IPS-NIHi7 (cell line): ENCODE measurements at regions not wholly inside any gene's neighbourhood (a gene's known extent, or its start where the extent isn't known, plus 50 kb on each side); places are given as distances from the start of the nearest gene placed in this dataset.
"Not testable (repeated sequence)": the region's sequence is repeated elsewhere in the genome, so short reads cannot be mapped to it uniquely, and the experiment has no call there.

ENCODE experiments used
- DNase-seq: peaks from one replicate; pipeline ENCODE4 v3.0.0; 2012; ENCODE audit warnings: mixed read lengths; ENCODE audit errors: extremely low spot score

- DNase-seq = no peak
Observed at GRCh38 chr2:125216321-125216720, 1191.2 kb downstream of the CNTNAP5 start.

- DNase-seq = no peak
Observed at GRCh38 chr2:125224188-125224587, 1199.1 kb downstream of the CNTNAP5 start.

- DNase-seq = peak; percentile 40
Observed at GRCh38 chr2:125224830-125225229, 1199.7 kb downstream of the CNTNAP5 start.

GRCh38 chr2:125227843-125228392 lies 1202.8 kb downstream of the CNTNAP5 start:
- DNase-seq = peak; percentile 13

- no peak for DNase-seq
Observed at GRCh38 chr2:125240870-125241269, 1215.8 kb downstream of the CNTNAP5 start.

- no peak for DNase-seq
Observed at GRCh38 chr2:125243074-125243473, 1218.0 kb downstream of the CNTNAP5 start.

- DNase-seq = no peak
Observed at GRCh38 chr2:125254010-125254409, 1228.9 kb downstream of the CNTNAP5 start.

DNA sequence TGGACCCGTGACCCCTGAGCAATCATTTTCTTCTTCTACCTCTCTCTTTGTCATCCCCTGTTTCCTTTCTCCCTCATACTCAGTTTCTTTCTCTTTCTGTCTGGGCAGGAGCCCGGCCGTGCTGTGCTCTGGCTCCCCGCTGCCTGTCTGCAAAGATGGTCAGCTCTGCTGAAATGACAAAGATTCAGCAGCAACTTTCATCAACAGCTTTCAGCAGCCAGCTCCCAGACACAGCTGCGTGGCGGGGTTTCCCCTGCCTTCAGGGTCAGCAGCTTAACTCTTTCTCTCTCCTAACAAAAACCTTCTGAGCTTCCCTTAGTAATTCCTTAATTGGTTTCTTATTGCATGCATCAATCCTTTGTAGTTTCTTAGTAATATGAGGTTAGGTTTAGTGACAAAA lies 1234.4 kb downstream of the CNTNAP5 start:
- no peak for DNase-seq

DNA sequence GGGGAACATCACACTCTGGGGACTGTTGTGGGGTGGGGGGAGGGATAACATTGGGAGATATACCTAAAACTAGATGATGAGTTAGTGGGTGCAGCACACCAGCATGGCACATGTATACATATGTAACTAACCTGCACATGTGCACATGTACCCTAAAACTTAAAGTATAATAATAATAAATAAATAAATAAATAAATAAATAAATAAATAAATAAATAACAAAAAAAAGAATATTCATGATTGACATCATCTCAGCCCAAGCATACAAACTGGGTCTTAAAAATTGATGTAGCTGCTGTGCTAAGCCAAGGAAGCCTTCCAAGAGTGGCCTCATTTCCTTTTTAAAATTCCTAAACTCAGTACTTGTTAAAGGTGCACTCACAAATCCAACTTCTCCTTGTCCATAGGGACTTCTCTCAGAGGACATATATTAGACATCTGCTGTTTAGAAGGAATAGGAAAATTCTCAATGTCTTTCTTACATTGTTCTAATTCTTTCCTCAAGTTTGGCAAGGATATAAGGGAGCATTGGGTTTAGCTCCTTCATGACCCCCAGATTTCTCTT lies 1235.4 kb downstream of the CNTNAP5 start:
- DNase-seq = not testable (repeated sequence)

DNA sequence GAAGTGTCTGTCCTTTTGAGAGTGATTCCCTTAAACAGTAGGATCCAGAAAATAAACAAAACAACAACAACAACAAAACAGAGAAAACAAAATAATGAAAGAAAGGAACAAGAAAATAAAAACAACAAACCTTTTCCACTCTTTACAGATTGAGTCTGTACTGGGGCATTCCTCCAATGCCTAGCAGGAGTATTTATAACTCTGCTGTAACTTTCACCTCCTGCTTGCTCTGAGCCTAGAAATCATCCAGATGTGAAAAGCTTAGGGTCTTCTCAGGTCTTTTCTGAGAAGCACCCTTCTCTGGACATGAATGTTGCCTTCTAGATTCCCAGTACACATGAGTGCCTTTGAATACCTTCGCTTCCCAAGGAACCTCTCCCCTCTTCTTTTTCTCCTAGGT lies 1239.4 kb downstream of the CNTNAP5 start:
- DNase-seq = no peak

DNA sequence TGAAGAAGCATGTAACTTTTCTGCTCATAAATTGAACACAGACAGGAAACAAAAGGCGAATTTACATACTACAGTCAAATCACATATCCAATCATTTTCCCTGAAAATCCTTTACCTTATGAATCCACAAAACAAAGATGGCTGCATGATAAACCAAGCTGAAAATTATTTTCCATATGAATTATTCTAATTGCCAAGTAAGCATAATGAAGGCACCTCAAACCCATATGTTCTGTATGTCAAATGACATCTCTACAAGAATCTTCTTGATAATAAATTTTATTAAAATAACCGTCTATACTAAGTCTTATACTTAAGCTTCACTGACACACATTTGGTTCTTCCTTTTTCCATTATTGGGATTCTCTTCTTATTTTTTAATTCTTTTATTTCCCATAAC lies 1242.6 kb downstream of the CNTNAP5 start:
- DNase-seq = no peak

DNA sequence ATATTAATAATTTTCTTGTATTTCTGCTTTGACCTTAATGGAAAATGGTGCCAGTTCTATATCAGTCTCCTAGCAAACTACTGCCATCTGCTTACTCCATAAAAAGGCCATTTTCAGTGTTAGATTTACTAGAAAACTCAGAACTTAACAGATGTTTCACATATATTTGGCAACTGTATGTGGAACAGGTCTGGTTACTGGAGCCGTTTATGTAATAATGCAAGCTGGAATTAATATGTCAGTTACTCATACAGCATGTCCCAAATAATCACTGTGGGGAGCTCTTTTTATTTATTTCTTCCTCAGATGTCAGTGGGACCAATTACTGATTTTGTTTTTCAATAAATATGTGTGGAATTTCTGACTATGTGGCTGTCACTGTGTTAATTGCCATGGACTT lies 1247.6 kb downstream of the CNTNAP5 start:
- no peak for DNase-seq

- DNase-seq = no peak
Observed at GRCh38 chr2:125274718-125275117, 1249.6 kb downstream of the CNTNAP5 start.

DNA sequence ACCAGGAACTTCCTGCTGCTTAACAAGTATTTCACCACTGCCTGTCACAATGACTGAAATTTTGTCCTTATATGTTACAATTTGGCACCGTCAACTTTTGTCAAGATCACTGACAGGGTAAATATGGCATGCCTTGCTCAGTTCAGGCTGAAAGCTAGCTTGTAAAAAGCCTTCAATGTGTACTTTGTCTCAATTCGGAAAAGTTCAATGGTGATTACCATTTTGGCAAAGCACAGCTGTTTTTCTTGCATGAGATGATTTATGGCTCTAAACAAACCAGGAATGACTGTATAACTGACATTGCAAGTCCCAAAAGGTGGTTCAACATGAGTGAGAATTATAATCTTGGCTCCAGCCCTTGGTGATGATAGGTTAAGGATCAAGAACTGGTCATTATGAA lies 1255.2 kb downstream of the CNTNAP5 start:
- DNase-seq = no peak

DNA sequence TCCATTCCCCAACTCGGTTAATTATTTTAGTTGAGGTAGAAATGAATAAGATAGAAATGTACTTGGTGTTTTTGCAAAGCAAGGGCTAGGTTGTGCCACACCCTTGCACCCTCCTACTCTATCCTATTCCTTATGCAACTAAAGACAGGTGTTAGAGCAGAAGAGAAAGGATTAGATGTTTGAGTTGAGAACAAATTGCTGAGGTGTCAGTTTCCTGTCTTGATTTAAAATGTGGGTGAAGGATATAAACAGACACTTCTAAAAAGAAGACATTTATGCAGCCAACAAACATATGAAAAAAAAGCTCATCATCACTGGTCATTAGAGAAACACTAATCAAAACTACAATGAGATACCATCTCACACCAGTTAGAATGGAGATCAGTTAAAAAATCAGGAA lies 1256.2 kb downstream of the CNTNAP5 start:
- no peak for DNase-seq

- DNase-seq = no peak
Observed at GRCh38 chr2:125296742-125297141, 1271.7 kb downstream of the CNTNAP5 start.

GRCh38 chr2:125310657-125311364 lies 1285.7 kb downstream of the CNTNAP5 start:
- no peak for DNase-seq

- DNase-seq = no peak
Observed at GRCh38 chr2:125312342-125312741, 1287.3 kb downstream of the CNTNAP5 start.

GRCh38 chr2:125313806-125314205 lies 1288.7 kb downstream of the CNTNAP5 start:
- peak; percentile 14 for DNase-seq

- no peak for DNase-seq
Observed at GRCh38 chr2:125318740-125319139, 1293.7 kb downstream of the CNTNAP5 start.

DNA sequence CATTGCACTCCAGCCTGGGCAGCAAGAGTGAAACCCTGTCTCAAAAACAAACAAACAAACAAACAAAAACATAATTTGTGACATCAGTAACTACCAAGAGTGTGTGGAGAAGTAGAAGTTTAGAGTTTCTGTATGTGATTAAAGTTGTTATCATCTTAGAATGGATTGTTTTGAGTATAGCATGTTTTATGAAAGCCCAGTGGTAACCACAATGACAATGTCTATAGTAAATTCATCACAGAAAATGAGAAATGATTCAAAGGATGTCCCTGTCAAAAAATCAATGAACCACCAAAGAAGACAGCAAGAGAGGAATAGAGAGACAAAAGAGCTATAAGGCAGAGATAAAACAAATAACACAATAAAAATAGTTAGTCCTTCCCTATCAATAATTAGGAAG lies 1299.2 kb downstream of the CNTNAP5 start:
- DNase-seq = no peak

- no peak for DNase-seq
Observed at GRCh38 chr2:125330133-125330532, 1305.0 kb downstream of the CNTNAP5 start.

DNA sequence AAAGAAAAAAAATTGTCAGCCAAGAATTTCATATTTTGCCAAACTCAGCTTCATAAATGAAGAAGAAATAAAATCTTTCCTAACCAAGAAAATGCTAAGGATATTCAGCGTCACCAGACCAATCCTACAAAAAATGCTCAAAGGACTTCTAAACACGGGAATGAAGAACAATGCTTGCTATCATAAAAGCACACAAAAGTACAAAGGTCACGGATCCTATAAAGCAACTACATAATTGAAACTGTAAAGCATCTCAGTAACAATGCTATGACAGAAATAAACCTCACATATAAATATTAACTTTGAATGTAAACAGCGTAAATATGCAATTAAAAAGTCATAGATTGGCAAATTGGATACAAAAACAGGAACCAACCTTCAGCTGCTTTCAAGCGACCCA lies 1314.6 kb upstream of the GYPC start:
- DNase-seq = no peak
